Duodenal mucosa (tissue), 2 donors: ENCODE measurements at regions not wholly inside any gene's neighbourhood (a gene's known extent, or its start where the extent isn't known, plus 50 kb on each side); places are given as distances from the start of the nearest gene placed in this dataset.

Experiments
- H3K27ac ChIP-seq: one replicate; pipeline ENCODE4 v1.7.0; 2013; ENCODE audit warnings: low read depth, low read length
- H3K27me3 ChIP-seq, 2 donors: one replicate each; pipeline ENCODE4 v1.7.0; 2013; ENCODE audit warnings: low read length in 2 of 2, control low read depth in 1 of 2; ENCODE audit not compliant: insufficient read depth in 2 of 2, control insufficient read depth in 1 of 2
- H3K36me3 ChIP-seq, 2 donors: one replicate each; pipeline ENCODE4 v1.7.0; 2013; ENCODE audit warnings: low read length in 2 of 2, control low read depth in 1 of 2; ENCODE audit not compliant: insufficient read depth in 2 of 2, control insufficient read depth in 1 of 2
- H3K4me1 ChIP-seq, 2 donors: one replicate each; pipeline ENCODE4 v1.7.0; 2013; ENCODE audit warnings: low read length in 2 of 2, control low read depth in 1 of 2; ENCODE audit not compliant: insufficient read depth in 2 of 2, control insufficient read depth in 1 of 2
- H3K4me3 ChIP-seq, 2 donors: one replicate each; pipeline ENCODE4 v1.7.0; 2013; ENCODE audit warnings: low read length in 2 of 2, low read depth in 1 of 2
- H3K9ac ChIP-seq, 2 donors: one replicate each; pipeline ENCODE4 v1.7.0; 2013; ENCODE audit warnings: low read length in 2 of 2, low read depth in 1 of 2
- H3K9me3 ChIP-seq, 2 donors: one replicate each; pipeline ENCODE4 v1.7.0; 2013; ENCODE audit warnings: low read length in 2 of 2, control low read depth in 1 of 2; ENCODE audit not compliant: control insufficient read depth in 1 of 2

- Histone ChIP-seq H3K27ac (no peak overlapping the region), H3K9me3 (no peaks in the 10 kb centered on the region), H3K27me3 (no peaks in the 10 kb centered on the region), H3K4me3 (no peak overlapping the region), H3K36me3 (no peaks in the 10 kb centered on the region), H3K9ac (no peak overlapping the region), H3K4me1 (no peaks in the 10 kb centered on the region)
These were observed 299.9 kb downstream of the ZEB2 start for GRCh38 chr2:144219979-144220378.

DNA sequence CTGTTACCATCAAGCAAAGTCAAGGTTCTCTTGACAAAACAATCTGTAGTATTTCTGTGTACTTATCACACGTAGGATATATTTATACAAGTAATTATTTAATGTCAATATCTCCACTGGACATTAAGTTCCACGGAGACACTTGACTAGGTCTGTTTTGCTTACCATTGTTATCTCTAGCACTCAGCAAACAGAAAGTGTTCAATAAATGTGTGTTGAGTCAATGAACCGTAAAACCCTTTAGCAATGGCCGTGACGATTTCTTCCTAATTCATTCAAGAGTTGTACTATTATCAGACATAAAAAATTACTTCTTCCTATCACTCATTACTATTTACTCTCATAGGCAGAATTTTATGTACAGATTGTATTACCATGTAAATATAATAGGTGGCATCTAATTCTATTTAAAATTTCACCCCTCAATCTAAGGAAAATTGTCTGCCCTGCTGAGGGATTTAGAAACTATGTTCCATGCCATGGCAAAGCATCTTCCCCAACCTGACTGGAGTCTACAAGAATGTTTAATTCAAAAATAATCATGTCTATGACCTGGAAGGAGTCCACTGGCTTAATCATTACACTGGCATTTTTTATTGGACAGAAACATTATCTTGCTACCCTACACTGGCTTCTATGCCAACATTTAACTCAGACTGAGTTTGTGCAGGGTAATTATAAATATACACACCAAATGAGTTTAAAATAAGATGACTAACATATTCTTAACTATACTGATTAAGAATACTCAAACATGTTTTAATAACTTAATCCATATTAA lies 301.9 kb downstream of the ZEB2 start:
- Histone ChIP-seq H3K9me3 (no peaks in the 10 kb centered on the region), H3K27me3 (no peaks in the 10 kb centered on the region), H3K4me1 (no peaks in the 10 kb centered on the region), H3K27ac (no peak overlapping the region), H3K4me3 (no peak overlapping the region), H3K36me3 (no peaks in the 10 kb centered on the region), H3K9ac (no peak overlapping the region)

DNA sequence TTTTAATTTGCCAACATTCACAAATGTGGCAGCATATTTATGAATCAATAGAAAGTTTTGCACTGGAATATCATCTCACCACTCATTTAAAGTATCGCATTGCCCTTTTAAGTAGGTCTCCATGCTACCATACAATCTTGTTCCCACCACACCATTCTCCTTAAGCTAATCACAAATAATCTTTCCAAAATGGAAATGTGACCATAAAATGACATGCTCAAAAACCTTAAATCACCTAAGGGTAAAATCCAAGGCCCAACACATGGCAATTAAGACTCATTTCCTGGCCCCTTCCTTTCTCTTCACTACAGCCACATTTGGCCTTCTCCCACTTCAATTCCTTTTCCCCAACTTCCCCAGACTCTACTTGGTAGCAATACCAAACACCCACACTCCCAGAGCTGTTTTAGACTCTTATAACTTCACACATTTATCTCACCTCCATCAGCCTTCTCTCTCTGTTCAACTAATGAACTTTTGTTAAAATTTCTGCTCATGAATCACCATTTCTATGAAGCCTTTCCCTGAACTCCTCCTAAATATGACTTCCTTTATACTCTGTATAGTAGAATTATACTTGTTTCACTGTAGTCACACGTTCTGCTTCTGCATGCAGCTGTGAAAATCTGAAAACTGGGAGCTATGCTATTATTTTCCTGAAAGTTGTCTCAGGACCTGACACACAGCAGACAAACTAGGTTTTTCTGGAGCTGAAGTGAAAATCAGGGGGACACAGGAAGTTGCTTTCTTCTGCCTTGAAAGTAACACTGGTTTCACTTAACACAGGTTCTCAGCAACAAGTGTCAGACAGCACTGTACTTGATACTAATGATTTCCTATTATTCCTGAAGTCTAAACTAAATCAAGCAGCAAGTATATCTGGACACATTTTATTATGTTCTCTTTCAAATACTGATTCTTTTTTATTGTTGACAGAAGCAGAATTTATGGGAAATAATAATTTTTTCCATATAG lies 303.9 kb downstream of the ZEB2 start:
- Histone ChIP-seq H3K4me1 (no peaks in the 10 kb centered on the region), H3K4me3 (no peak overlapping the region), H3K9me3 (no peaks in the 10 kb centered on the region), H3K36me3 (no peaks in the 10 kb centered on the region), H3K27me3 (no peaks in the 10 kb centered on the region), H3K9ac (no peak overlapping the region), H3K27ac (no peak overlapping the region)

GRCh38 chr2:144215207-144215606 lies 304.7 kb downstream of the ZEB2 start:
- Histone ChIP-seq H3K4me1 (no peaks in the 10 kb centered on the region), H3K27ac (no peak overlapping the region), H3K9me3 (no peaks in the 10 kb centered on the region), H3K4me3 (no peak overlapping the region), H3K9ac (no peak overlapping the region), H3K27me3 (no peaks in the 10 kb centered on the region), H3K36me3 (no peaks in the 10 kb centered on the region)

- no peaks in the 10 kb centered on the region for H3K4me1 ChIP-seq
- no peaks in the 10 kb centered on the region for H3K9me3 ChIP-seq
- no peaks in the 10 kb centered on the region for H3K27me3 ChIP-seq
- no peak overlapping the region for H3K9ac ChIP-seq
- no peak overlapping the region for H3K4me3 ChIP-seq
- H3K27ac ChIP-seq = no peak overlapping the region
- no peaks in the 10 kb centered on the region for H3K36me3 ChIP-seq
These were observed 306.1 kb downstream of the ZEB2 start for GRCh38 chr2:144213797-144214196.

- Histone ChIP-seq H3K36me3 (peaks cover 0 to 3% of the 10 kb centered on the region in 2 donors), H3K4me1 (no peaks in the 10 kb centered on the region), H3K27me3 (no peaks in the 10 kb centered on the region), H3K9me3 (no peaks in the 10 kb centered on the region), H3K27ac (no peak overlapping the region), H3K4me3 (no peak overlapping the region), H3K9ac (no peak overlapping the region)
These were observed 308.1 kb downstream of the ZEB2 start for GRCh38 chr2:144211826-144212225.

GRCh38 chr2:144211065-144211464 lies 308.9 kb downstream of the ZEB2 start:
- H3K4me1 ChIP-seq = no peaks in the 10 kb centered on the region
- no peak overlapping the region for H3K27ac ChIP-seq
- no peak overlapping the region for H3K9ac ChIP-seq
- no peak overlapping the region for H3K4me3 ChIP-seq
- no peaks in the 10 kb centered on the region for H3K9me3 ChIP-seq
- peaks cover 0 to 3% of the 10 kb centered on the region in 2 donors for H3K36me3 ChIP-seq
- H3K27me3 ChIP-seq = no peaks in the 10 kb centered on the region

DNA sequence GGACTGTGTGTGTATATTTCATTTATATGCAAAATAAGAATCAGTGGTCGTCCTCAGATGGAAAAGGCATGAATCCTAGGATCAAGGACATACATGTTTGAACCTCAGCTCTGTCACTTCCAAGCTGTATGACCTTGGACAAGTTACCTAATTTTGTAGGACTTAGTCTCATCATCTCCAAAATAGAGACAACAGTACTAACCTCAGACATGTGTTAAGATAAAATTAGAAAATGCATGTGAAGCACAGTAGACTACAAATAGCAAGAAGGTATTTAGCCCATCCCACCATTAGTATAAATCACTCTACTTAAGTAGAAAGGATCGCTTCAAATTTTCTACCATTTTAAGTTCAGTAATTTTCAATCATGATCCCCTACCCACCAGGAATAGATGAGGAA lies 309.8 kb downstream of the ZEB2 start:
- H3K9ac ChIP-seq = no peak overlapping the region
- H3K27ac ChIP-seq = no peak overlapping the region
- no peaks in the 10 kb centered on the region for H3K9me3 ChIP-seq
- H3K36me3 ChIP-seq = peaks cover 0 to 3% of the 10 kb centered on the region in 2 donors
- no peak overlapping the region for H3K4me3 ChIP-seq
- H3K27me3 ChIP-seq = no peaks in the 10 kb centered on the region
- H3K4me1 ChIP-seq = no peaks in the 10 kb centered on the region

DNA sequence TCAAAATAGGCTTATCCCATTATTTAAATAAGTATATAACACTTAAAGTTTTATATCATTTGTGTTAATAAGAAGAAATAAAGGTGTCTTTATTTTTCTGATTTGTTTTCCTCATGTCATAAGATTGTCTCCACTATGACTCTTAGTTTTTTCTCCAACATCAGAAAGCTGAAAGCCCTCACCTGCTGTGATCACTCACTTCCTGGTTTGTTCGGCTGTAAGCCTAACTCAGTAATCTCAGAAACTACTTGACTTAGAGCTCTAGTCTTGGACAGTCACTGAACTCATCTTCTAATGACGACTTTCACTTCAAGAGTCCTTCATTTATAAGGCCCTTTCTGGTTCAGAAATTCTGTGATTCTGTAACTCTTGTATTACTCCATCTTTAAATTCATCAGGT lies 311.0 kb downstream of the ZEB2 start:
- Histone ChIP-seq H3K36me3 (peaks cover 0 to 3% of the 10 kb centered on the region in 2 donors), H3K9me3 (no peaks in the 10 kb centered on the region), H3K4me1 (no peaks in the 10 kb centered on the region), H3K4me3 (no peak overlapping the region), H3K9ac (no peak overlapping the region), H3K27me3 (no peaks in the 10 kb centered on the region), H3K27ac (no peak overlapping the region)

GRCh38 chr2:144206019-144206418 lies 313.9 kb downstream of the ZEB2 start:
- Histone ChIP-seq H3K27me3 (no peaks in the 10 kb centered on the region), H3K9ac (no peak overlapping the region), H3K4me1 (no peaks in the 10 kb centered on the region), H3K36me3 (peaks cover 0 to 3% of the 10 kb centered on the region in 2 donors), H3K4me3 (no peak overlapping the region), H3K27ac (no peak overlapping the region), H3K9me3 (no peaks in the 10 kb centered on the region)
